Cardiac muscle cell (in vitro differentiated cells and primary cell): ENCODE measurements at regions not wholly inside any gene's neighbourhood (a gene's known extent, or its start where the extent isn't known, plus 50 kb on each side); places are given as distances from the start of the nearest gene placed in this dataset.

Source experiments
- DNase-seq, 2 donors: peaks; one replicate each; pipeline versions ENCODE4 v3.0.0 to v3.0.0-alpha.2; 2010 to 2017; ENCODE audit warnings: low read depth in 1 of 2, low spot score in 1 of 2
- H3K27ac ChIP-seq: fragments of 200-600 bp; sonication (generic); 2 replicates; pipeline ENCODE4 v1.5.1; 2016
- H3K27me3 ChIP-seq: fragments of 200-600 bp; sonication (generic); 2 replicates; pipeline ENCODE4 v1.6.0; 2016; ENCODE audit warnings: control low read depth
- H3K36me3 ChIP-seq: fragments of 200-600 bp; sonication (generic); 2 replicates; pipeline ENCODE4 v1.5.1; 2016; ENCODE audit warnings: control low read depth
- H3K4me1 ChIP-seq: fragments of 200-600 bp; sonication (generic); 2 replicates; pipeline ENCODE4 v1.8.1; 2017; ENCODE audit warnings: low read depth, mild to moderate bottlenecking, mixed run types
- H3K4me3 ChIP-seq: fragments of 200-600 bp; sonication (generic); 2 replicates; pipeline ENCODE4 v1.5.1; 2016; ENCODE audit warnings: mild to moderate bottlenecking
- H3K9me3 ChIP-seq: fragments of 200-600 bp; sonication (generic); 2 replicates; pipeline ENCODE4 v1.5.1; 2017; ENCODE audit warnings: low read depth, mild to moderate bottlenecking, control low read depth
- CTCF ChIP-seq: IDR thresholded peaks from 2 replicates; pipeline ENCODE4 v1.5.1; 2012; ENCODE audit warnings: low read depth, mild to moderate bottlenecking, low read length

DNA sequence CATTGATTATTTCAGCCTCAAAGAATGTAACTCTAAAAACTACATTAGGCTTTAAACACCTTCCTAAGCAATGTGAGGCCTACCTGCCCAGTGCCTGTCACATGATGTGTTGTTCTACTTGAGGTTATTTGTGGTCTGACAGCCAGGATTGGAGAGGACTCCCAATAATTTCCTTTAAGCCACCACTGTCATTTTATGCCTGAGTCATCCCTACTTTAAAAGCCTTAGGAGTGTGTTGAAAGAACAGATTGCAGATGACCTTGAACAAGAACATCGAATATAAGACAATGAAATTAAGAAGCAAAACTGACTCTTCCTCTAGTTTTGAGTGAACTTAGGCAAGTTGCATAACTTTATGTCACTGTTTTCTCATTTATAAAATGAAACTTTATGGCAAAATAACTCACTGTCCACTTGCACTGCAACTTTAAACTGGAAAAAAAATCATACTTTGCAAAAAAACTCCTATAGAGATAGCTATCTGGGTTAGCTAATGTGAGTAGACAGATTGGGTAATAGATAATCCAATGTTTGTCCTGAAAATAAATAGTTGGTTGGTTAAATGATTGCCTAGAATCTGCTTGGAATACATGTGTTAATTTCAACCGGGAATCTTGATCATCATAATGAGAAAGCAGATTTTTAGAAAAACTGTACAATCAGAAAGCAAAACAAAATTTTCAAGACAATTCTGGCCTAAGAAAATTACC is 361.2 kb downstream of the SUCLA2 start:
- H3K4me3 ChIP-seq = no peak overlapping the region
- peaks cover 3% of the 10 kb centered on the region for H3K4me1 ChIP-seq
- no peaks in the 10 kb centered on the region for H3K27me3 ChIP-seq
- H3K9me3 ChIP-seq = no peaks in the 10 kb centered on the region
- TF ChIP-seq CTCF = no peak
- no peak overlapping the region for H3K27ac ChIP-seq
- H3K36me3 ChIP-seq = no peaks in the 10 kb centered on the region
- no peak for DNase-seq

- Histone ChIP-seq H3K36me3 (no peaks in the 10 kb centered on the region), H3K4me1 (peaks cover 3% of the 10 kb centered on the region), H3K27me3 (no peaks in the 10 kb centered on the region), H3K27ac (no peak overlapping the region), H3K9me3 (no peaks in the 10 kb centered on the region), H3K4me3 (no peak overlapping the region)
- no peak for TF ChIP-seq CTCF
- no peak for DNase-seq
These were observed 362.4 kb downstream of the SUCLA2 start for GRCh38 chr13:47638627-47639026.

GRCh38 chr13:47632311-47632710 is 368.8 kb downstream of the SUCLA2 start:
- Histone ChIP-seq H3K27ac (no peak overlapping the region), H3K27me3 (no peaks in the 10 kb centered on the region), H3K9me3 (no peaks in the 10 kb centered on the region), H3K4me3 (no peak overlapping the region), H3K36me3 (no peaks in the 10 kb centered on the region), H3K4me1 (no peaks in the 10 kb centered on the region)
- no peak for DNase-seq
- TF ChIP-seq CTCF = no peak

DNA sequence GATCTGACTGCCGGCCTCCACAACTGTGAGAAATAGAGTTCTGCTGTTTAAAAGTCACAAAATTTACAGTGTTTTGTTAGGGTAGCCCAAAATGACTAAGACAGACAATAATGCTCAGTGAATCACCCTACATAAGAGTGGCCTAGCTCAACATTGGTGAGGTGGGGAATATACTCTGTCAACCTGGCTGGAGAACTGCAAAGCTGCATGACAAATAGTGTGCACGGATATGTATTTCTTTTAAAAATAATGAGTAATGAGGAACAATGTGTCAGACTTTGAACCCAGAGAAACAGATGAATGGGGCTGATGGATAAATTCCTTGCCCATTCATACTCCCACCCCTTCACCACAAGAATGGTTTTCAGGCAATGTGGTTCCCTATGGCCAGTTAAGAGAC is 372.4 kb downstream of the SUCLA2 start:
- H3K27ac ChIP-seq = no peak overlapping the region
- no peak overlapping the region for H3K4me3 ChIP-seq
- no peaks in the 10 kb centered on the region for H3K4me1 ChIP-seq
- no peaks in the 10 kb centered on the region for H3K9me3 ChIP-seq
- DNase-seq = no peak
- H3K36me3 ChIP-seq = no peaks in the 10 kb centered on the region
- TF ChIP-seq CTCF = no peak
- no peaks in the 10 kb centered on the region for H3K27me3 ChIP-seq

DNA sequence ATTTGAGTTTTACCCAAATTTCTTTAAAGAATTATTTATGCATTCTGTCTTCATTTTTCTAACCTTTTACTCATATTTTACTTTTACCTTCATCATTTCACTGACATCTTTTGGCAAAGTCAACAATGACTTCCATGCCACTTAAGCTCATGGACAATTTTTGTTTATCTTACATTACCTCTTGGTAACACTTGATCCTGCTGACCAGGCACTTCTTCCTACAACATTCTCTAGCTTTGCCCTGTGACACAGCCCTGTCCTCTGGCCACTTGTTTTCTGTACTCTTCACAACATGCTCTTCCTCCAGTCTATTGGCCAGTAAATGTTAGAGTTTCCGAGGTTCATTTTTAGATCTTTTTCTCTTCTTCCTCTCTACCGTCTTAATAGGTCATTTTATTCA is 377.2 kb downstream of the SUCLA2 start:
- no peak for DNase-seq
- Histone ChIP-seq H3K9me3 (no peaks in the 10 kb centered on the region), H3K27ac (no peak overlapping the region), H3K4me1 (no peaks in the 10 kb centered on the region), H3K27me3 (no peaks in the 10 kb centered on the region), H3K36me3 (no peaks in the 10 kb centered on the region), H3K4me3 (no peak overlapping the region)
- TF ChIP-seq CTCF = no peak
